Stimulated activated CD8-positive, alpha-beta memory T cell treated with anti-CD3 and anti-CD28 coated beads, Interleukin-7, amount 100 ng/mL, for 4 hours (primary cell): ENCODE measurements at regions not wholly inside any gene's neighbourhood (a gene's known extent, or its start where the extent isn't known, plus 50 kb on each side); places are given as distances from the start of the nearest gene placed in this dataset.

ENCODE experiments used
- DNase-seq, 2 donors: peaks; one replicate each; pipeline ENCODE4 v3.0.0-alpha.2; 2020; ENCODE audit warnings: low read depth in 2 of 2

DNA sequence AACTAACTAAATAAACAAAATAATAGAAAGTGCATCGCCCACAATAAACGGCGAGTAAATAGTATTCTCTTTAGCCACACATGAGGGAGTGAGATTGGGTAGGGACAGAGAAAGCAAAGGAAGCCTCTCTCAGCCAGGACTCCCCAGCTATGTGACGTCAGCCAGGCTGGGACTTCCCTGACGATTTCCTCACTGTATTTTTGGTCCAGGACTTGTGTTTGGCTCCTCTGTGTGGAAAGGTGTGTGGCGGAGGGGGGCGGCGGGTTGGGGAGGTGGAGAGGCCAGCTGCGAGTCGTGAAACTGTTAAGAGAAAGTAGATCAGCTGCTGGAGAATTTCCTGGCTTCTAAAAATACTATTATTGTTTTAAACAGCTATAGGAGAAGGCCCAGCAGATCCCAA is 1124.6 kb downstream of the AACS start:
- DNase-seq = no peak

DNA sequence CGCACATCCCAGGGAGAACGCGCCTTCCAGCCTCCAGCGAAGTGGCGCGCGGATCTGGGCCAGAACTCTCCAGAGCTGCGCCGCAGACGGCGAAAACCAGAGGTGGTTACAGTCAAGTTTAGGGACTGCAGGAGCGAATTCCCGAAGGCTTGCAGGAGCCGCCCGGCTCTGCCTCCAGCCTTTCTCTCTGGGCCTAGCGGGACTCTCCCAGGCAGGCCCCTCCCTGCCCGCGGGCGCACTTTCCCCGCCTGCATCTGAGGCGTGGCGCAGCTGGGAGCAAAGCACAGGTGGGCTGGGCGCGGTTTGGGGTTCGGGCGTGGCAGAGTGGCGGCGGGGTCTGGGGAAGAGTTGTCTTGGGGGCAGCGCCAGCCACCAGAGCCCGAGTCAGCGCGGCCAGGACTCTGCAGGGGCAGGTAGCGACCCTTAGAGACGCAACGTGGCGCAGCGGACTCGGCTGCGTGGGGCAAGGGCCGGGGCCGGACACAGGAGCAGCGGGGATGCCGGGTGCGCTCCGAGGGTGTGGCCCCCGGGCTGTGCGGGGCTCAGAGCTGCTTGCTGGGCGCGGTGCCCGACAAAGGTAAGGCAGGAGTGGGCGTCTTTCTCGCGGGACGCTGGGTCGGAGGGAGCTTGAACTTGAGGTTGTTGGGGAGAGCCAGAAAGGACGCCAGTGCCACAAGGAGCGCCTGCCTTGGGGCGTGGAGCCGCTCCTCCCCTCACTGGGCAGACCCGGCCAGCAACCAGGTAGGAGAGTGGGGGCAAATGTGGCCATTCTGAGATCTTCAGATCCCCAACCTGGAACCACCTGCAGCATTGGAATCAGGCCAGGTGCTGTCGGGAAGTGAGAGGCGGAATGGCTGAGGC is 1126.0 kb downstream of the AACS start:
- no peak for DNase-seq

DNA sequence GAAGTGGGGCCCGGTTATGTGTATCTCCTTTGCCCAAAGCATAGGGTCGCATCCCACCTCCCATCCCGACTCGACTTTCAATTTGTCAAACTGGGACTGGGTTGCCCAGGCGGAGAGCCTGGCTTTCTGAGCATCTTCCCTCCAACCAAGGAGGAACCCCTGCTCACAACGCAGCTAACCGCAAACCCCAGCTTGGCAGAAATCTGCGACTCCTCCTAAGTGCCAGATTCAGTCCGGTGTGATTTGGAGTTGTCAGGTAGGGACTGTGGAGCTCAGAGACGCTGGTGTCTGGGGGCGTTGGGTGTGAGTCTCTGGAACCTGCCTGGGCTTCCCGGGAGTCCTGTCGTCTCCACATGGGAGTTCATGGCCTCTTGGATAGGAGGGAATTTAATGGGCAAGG is 1126.7 kb downstream of the AACS start:
- DNase-seq = no peak

DNA sequence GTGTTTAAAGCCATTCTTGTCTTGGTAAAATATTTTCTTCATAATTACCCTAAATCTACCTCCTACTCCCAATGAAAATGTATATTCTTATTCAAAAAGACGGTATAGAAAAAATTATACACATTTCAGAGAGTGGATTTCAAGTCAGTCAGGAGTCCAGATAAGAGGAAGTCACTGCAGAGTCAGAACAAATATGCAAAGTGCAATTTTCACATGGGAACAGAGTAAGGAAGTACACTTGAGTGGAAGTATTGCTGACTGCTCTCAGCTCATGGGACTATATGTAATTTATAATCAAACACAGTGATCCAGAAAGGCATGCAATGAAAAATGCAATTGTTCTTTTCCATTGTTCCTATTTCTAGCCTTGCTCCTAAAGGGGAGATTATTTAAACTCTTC is 1128.0 kb downstream of the AACS start:
- no peak for DNase-seq

DNA sequence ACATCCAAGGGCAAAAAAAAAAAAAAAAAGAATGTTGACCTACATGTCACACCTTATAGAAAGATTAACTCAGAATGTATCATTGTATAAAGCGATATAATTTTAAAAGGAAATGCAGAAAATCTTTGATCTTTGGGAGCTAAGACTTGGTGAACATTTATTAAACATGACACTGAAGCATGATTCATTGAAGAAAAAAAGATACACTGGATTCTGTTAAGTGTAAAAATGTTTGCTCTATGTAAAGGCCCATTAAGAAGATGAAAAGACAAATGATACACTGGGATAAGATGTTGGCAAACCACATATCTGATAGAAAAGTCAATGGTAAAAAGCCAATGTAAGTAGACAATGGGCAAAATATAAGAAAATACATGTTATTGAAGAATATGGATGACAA is 1131.0 kb downstream of the AACS start:
- DNase-seq = no peak

DNA sequence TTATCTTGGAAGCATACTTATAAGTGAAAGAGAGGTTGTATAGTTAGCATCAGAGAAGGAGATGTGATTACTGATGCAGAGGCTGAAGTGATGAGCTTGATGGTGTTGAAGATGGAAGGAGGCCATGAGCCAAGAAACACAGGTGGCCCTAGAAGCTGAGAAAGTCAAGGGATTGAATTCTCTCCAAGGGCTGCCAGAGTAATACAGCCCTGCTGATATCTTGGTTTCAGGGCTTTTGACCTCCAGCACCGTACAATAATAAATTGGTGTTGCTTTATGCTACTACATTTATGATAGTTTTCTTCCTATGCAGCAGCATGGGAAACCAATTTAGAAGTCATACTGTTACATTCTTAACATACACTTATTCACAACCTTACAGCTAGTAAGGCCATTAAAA is 1133.3 kb downstream of the AACS start:
- no peak for DNase-seq

DNA sequence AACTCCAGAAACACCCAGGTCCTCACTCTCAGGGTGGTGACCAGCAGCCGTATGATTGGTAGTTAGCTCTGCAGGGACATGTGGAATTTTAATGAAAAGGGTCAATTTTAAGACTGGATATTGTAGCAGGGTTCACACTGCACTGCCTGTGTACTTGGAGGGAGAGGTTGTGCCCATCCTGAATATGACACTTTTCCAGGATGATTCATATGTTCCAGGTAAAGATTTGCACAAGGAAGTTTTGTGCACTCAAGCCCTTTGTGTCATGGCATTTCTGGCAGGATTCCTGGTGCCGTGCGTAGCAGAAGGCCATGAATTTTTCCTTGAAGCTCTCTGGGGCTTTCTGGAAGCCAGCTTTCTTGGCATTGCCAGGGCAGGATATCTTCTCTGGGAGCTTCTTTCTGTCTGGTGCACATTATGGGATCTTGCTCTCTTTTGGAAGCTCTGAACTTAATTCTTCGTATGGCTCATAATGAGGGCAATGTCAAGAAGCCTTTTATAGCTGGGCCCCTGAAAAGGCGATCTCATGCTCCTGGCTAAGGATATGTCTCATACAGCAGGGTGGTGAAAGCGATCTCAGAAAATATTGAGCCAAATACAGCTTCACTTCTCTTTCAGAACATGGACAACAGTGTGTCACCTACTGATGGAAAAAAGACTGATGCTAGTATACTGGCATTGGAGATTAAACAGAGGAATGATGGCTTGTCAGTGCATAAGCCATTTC is 1133.9 kb downstream of the AACS start:
- DNase-seq = no peak

DNA sequence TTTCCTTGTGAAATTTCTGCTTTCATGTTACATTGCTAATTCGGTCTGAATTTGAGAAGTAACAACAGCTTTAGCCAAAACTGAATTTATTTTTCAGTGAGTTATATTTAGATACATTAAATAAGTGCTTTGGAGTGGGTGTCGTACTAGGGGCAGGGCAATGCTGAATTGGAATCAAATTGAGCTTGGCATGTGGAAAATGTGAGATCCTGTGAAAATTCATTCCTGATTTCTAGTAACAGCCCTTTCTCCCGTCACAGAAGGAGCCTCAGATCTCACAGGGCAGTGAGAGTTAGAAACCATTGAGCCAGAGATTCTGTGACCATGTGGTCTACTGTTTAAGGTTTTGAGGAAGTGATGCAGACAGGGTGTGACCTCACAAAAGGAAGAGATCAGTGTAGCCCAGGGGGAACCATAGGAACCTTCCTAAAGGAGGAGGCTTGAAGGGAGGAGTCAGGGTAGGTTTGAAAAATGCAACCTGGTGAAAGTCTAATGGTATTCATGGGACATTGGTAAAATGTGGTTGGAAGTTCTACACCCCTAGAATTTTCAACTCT is 1136.8 kb downstream of the AACS start:
- DNase-seq = no peak

DNA sequence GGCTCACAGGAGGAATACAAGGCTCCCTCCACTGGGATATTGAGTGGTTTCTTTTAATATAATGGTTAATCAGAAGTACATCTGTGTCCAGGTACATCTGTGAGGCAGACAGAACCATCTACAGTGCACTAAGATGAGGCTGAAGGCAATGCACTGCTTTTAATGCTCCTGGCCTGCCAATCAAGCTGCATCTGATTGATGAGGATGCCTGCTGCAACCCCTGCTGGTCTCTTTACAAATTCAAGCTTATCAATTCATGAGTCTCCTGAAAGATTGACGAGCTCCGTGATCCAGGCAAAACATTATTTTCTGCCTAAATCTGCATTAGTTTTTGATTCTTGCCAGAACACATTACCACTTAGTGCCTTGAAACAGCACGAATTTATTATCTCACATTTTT is 1139.1 kb downstream of the AACS start:
- DNase-seq = no peak

DNA sequence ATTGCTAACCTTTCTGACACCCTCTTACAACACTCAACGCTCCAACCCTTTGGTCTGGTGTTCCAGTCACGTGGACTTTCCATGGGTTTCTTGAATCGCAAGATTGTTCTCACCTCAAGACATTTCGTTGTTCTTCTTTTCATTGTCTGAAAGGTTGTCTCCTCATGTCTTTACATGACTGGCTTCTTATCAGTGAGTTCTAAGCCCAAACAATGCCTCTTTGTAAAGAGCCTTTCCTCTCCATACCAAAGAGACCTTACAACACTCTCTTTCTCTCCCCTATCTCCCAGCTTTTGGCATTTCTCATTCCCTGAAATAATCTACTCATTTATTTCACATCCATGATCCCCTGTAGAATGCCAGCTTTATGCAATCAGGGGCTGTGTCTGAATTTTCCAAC is 1144.8 kb downstream of the AACS start:
- no peak for DNase-seq

DNA sequence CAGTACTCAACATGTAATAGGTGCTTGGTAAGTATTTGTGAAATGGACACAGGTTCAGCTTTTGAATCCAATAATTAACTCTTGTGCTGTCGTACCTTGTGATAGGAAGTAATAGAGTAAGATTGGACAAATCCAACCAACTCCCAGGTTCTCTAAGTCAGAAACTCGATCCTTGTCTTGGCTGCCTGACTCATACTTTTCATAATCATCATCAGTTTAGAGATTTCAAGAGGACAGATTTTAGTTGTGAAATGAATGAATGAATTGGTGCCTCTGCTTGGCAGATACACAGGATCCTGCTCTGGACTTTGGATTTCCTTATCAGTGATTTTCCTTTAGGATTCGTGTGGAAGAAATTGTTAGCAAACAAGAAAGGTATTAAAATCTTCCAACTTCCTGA is 1145.2 kb downstream of the AACS start:
- no peak for DNase-seq

DNA sequence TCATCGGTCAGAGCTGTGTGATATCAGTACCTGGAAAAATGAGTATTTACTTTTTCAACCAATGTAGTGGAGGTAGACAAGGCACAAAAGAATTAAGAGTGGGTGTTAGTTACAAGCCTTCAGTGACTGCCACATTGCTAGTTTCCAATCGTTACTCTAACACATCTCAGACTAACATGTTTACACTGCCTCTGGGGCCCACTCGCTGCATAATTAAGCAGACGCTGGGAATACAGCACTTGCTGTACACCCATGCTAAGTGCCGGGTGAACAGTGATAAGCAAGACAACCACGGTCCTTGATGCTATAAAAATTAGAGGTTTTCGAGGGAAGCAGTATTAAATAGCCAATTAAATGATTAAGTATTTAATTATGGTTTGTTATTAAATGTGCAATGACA is 1147.6 kb downstream of the AACS start:
- no peak for DNase-seq

DNA sequence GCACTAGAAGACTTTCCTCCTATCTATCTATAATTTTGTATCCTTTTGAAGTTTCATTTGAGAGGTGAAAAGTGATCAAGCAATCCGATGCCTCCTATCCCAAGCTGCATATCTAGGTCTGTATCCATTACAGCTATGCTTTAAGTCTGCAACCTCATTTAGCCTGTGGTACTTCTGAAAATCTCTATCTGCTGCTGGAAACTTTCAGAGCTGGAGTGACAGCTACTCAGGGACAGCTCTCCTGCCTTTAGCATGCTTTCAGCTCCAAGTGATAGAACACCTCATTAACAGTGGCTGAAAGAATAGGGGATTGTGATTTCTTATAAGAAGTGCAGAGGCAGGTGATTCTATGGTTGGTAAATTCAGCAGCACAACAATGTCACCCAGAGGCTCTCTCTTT is 1153.5 kb downstream of the AACS start:
- no peak for DNase-seq

DNA sequence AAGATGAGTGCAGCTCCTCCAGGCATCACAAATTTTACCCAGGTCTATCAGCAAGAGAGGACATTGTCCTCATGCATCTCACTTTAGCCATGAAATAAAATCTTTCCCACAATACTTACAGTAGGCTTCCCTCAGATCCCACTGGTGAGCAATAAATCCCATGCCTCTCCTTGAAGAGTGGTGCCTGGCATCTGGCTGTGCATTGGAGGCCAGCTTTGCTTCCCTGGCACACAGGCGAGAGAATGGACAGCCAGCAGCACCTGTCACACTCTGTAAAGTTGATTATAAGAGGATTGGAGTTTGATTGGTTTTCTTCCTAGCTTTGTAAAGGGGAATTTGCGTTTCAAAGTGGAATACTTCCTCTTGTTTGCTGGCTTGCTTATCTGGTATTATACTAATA is 1153.9 kb downstream of the AACS start:
- no peak for DNase-seq

DNA sequence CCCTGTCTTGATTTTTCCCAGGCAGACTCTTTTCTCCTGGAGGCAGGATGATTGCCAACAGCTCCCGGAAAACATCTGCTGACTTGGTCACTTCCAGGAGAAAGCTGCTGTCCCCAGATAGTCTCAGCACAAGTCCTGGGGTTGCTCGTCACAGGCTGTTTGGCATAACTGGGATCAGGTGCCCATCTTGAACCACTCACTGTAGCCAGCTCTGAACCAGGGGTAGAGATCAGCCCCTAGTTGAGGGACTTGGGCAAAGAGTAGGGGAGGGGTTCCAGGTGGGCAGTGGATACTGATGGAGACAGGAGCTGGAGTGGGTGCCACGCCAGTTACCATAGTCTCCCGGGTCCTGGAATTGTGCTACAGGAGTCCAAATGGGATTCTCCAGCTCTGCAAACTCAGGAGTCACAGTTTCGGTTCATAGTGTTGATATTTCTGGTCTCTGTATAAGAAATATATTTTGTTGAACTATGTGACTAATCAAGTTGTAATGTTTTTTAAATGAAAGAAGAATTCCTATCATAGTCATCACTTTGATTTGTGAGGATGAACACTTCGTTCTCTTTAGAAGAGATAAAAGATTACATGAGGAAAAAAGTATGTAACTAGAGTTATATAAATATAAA is 1154.5 kb downstream of the AACS start:
- no peak for DNase-seq

DNA sequence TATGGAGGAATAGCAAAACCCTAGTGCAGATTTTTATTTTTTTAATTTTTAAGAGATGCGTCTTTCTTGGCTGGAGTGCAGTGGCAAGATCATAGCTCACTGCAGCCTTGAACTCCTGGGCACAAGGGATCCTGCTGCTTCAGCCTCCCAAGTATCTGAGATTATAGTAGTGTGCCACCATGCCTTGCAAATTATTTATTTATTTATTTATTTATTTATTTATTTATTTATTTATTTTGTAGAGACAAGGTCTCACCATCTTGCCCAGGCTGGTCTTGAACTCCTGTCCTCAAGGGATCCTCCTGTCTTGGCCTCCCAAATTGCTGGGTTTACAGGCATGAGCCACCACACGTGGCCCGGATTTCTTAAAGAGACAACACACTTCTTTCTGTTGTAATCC is 1158.8 kb downstream of the AACS start:
- no peak for DNase-seq

DNA sequence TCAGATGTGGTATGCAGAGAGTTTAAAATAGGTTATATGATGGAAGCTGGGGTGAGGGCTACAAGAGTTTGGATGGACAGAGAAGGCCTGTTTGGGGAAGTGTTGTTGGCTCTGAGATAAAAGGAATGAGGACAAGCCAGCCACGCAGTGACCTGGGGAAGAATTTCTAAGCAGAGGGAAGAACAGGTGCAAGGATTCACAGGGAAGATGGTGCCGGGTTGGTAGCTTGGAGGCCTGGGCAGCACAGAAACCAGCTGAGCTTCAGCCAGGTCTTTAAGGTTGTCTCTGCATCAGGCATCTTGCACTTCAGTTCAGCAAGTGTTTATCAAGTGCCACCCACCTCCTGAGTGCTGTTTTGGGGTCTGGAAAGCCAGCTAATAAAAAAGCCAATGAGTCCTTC is 1163.7 kb downstream of the AACS start:
- no peak for DNase-seq

DNA sequence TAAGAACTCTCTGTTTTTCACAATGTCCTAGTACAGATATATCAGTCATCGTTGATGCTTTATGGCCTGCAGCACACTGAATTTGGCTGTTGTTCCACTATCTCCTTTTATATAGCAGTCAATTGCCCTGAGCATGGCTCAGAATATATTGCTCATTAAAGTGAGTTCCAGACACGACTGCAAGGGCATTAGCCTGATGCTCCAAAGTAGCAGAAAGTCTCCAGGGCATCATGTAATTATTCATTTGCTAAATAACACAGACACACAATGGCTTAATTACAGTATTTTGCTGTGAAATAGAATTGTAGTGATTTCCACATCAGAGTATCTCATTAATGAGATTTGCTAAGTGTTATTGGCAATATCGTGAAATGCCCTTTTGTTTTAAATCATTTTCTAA is 1167.5 kb downstream of the AACS start:
- DNase-seq = no peak

DNA sequence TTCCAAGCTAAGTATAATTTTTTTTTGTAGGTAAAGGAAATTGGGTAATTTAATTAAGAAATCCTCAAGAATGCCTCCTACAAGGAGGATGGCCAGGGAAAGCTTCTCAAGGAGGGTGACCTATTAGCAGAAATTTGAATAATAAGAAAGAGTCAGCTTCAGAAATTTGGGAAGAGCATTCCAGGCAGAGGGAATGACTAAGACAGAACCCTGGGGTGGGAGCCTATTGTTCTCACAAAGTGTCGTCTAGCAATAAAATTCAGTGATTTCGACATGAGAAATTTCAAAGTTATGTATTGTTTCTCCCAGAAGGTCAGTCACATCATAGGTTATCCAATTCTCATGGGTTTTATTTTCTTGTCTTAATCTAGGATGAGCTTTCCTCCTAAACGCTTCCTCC is 1168.4 kb downstream of the AACS start:
- no peak for DNase-seq

DNA sequence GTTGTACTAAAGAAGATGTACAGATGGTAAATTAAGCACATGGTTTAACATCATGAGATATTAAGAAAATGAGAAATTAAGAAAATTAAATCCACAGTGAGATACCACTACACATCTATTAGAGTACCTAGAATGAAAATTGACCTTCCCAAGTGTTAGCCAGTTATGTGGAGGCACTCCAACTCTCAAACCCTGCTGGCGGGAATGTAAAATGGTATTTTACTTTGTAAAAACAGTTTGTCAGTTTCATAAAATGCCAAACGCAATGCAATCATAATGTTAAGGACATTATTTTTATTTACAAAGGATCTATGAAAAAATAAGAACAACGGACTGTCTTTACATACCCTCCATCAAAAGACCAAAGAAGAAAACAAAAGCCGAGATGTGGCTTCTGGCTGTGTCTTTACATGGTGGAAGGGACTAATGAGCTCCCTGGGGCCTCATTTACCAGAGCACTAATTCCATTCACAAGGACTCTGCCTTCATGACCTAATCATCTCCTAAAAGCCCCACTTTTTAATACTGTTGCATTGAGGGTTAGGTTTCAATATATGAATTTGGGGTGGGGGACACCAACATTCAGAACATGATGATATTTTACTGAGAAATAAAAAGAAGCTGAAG is 1178.7 kb downstream of the AACS start:
- DNase-seq = no peak

DNA sequence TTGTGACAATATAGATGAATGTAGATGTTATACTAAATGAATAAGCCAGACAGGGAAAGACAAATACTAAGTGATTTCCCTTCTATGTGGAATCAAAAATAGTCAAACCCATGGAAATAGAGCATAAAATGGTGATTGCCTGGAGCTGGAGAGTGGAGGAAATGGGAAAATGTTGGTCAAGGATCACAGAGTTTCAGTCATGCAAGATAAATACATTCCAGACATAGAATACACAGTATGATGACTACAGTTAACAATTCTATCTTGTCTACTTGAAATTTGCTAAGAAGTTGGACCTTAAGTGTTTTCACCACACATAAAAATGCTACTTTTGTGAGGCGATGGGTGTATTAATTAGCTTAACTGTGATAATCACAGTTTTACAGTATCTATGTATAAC is 1182.7 kb downstream of the AACS start:
- DNase-seq = no peak

DNA sequence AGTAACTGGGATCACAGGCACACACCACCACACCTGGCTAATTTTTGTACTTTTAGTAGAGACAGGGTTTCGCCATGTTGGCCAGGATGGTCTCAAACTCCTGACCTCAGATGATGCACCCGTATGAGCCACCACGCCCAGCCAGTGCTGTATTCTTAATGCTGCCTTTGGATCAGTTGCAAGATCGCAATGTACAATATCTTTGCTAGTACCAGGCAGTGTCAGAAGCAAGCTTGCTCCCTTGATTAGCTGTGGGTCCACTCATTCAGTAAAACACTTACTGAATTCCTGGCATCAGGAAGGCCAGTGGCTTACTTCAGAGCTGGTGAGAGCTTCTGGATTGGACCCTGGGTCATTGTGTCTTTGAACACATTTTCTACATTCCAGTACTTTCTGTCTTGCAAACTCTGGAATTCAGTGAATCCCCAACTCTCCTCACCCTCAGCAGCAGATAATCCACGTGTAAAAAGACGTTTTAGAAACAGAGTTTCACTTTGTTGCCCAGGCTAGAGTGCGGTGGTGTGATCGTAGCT is 1183.7 kb downstream of the AACS start:
- no peak for DNase-seq
